ENCODE measurements at regions not wholly inside any gene's neighbourhood (a gene's known extent, or its start where the extent isn't known, plus 50 kb on each side); places are given as distances from the start of the nearest gene placed in this dataset.

DNA sequence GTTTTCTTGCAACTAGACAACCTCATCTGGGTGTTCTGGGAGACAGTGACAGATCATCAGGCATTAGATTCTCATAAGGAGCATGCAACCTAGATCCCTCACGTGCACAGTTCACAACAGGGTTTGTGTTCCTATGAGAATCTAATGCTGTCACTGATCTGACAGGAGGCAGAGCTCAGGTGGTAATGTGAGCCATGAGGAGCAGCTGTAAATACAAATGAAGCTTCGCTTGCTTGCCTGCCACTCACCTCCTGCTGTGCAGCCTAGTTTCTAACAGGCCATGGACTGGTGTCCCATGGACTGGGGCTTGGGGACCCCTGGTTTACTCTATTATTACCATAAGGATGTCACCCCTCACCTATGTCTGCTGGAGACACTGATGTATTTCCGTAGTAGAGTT lies 166.8 kb downstream of the PSAT1 start:
- H3K4me3 ChIP-seq (replicated peaks; ENCODE audit: low read depth, low read length): no peak overlapping the region
- TF ChIP-seq, protein P1, sequence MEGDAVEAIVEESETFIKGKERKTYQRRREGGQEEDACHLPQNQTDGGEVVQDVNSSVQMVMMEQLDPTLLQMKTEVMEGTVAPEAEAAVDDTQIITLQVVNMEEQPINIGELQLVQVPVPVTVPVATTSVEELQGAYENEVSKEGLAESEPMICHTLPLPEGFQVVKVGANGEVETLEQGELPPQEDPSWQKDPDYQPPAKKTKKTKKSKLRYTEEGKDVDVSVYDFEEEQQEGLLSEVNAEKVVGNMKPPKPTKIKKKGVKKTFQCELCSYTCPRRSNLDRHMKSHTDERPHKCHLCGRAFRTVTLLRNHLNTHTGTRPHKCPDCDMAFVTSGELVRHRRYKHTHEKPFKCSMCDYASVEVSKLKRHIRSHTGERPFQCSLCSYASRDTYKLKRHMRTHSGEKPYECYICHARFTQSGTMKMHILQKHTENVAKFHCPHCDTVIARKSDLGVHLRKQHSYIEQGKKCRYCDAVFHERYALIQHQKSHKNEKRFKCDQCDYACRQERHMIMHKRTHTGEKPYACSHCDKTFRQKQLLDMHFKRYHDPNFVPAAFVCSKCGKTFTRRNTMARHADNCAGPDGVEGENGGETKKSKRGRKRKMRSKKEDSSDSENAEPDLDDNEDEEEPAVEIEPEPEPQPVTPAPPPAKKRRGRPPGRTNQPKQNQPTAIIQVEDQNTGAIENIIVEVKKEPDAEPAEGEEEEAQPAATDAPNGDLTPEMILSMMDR (IDR thresholded peaks at IDR 0.05; ENCODE audit: low read length, missing control alignments): no peak
- DNase-seq (ENCODE audit: low read depth): no peak

DNA sequence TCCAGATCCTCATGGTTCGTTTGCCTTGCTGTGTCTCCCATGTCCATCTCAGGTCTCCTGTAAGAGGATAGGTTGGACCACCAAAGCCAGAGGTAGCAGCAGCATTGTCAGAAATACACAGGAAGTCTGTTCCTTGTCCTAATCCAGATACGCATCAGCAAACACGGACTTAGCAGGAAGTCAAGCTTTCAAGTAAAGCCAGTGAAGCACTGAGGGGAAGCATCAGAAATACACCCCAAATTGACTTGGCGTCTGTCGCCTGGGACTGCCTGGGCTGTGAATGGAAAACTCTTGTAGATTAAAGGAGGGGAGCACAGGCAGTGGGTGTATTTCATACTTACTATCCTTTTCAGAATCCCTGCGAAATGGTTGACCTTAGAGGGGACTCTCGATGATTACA lies 171.3 kb downstream of the PSAT1 start:
- DNase-seq (ENCODE audit: low read depth): no peak
- TF ChIP-seq, protein P1 (IDR thresholded peaks at IDR 0.05; ENCODE audit: low read length, missing control alignments): no peak
- H3K4me3 ChIP-seq (replicated peaks; ENCODE audit: low read depth, low read length): no peak overlapping the region

DNA sequence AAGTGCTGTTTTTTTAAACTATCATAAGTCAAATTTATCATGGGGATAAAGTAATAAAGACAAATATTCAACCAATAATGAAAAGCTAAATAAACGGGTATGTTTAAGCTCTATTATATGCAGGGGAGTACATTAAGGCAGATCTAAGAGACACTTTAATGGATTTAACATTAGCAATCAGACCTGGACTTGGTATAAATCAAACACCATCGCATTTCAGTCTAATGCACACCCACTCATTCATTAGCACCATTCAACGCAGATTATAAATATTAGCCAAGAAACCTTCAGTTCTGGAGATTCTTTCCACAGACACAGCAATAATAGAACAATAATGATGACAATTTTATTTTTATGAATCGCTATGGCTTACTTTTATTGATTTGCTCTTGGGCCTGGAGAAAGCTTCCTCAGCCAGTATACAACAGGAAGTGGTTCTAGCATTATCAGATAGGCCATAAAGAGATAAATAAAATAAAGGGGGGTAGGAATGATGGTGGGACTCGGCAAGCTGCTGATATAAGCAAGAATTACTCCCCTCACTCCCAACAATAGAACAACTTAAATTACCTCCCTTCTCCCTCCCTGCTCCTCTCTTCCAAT lies 172.2 kb downstream of the PSAT1 start:
- H3K4me3 ChIP-seq (replicated peaks; ENCODE audit: low read depth, low read length): no peak overlapping the region
- TF ChIP-seq, protein P1 (IDR thresholded peaks at IDR 0.05; ENCODE audit: low read length, missing control alignments): no peak
- no peak for DNase-seq (ENCODE audit: low read depth)

DNA sequence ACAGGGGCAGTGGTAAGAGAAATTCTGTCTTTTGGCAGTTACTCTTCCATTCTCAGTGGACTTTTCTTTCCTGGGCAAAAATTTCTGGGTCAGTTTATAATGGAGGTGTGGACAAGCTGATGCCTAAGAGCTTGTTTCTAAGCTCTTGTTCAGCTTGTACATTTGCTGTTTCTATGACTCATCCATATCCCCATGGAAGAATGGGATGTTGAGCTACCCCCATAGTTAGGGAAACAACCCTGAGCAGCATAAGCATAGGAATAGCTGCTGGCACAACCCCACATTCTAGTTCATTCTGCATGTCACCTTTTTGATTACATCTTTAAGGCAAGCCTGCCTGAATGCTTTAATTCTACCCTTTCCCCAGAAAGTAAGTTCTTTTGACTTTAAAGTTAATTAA lies 173.3 kb downstream of the PSAT1 start:
- H3K4me3 ChIP-seq (replicated peaks; ENCODE audit: low read depth, low read length): no peak overlapping the region
- TF ChIP-seq, protein P1 (IDR thresholded peaks at IDR 0.05; ENCODE audit: low read length, missing control alignments): no peak
- DNase-seq (ENCODE audit: low read depth): no peak

DNA sequence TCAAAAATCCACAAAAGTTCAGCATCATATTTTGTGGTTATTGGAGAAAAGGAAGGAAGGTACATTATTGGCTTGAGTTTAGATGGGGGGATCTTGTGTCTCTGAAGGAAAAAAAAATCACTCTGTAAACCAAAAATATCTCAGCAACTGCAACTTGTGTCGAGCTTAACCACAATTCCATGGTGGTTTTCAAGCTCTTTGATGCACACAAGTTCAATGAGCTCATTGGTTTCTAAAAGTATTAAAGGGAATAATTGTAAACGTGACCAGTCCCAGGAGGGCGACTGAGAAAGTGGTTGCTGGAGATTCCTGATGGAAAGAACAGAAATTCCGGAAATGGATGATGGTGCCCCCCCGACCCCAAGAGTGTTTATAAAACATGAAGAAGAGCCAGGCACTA lies 173.8 kb downstream of the PSAT1 start:
- DNase-seq (ENCODE audit: low read depth): no peak
- H3K4me3 ChIP-seq (replicated peaks; ENCODE audit: low read depth, low read length): no peak overlapping the region
- TF ChIP-seq, protein P1 (IDR thresholded peaks at IDR 0.05; ENCODE audit: low read length, missing control alignments): no peak

DNA sequence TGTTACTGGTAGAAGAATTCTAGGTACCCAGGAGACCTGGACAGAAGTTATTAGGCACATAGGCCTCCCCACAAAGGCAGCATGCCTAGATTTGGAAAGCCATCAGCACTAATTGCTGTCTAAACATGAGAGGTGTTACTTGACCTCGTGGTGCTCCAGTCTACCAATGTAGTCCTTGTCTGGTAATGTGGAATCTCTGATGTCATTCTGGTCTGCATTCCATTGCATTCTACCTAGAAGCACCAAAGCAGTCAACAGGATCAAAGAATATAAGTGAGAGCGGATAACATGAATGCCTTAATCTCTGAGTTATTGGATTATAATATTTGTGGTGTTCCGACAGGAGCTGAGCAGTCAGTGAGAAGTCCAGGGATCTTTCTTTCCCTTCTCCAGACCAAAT lies 175.2 kb downstream of the PSAT1 start:
- H3K4me3 ChIP-seq (replicated peaks; ENCODE audit: low read depth, low read length): no peak overlapping the region
- TF ChIP-seq, protein P1 (IDR thresholded peaks at IDR 0.05; ENCODE audit: low read length, missing control alignments): no peak
- no peak for DNase-seq (ENCODE audit: low read depth)

DNA sequence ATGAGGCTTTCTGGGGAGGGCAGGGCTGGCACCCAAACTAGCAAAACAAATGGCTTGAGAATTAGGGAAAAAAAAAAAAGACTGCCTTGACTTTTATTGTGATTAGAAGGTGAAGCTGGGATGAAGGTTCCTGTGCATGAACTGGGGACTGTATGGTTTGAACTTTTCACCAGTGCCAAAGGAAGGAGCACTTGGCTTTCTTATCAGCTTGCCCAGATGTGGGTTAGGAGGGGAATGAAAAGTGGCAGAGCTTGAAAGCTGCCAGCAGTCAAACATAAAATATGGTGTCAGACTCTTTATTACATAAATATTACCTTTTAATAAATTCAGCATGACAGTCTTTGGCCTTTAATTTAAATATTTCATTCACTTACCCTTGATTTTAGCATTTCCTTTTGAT lies 182.5 kb downstream of the PSAT1 start:
- TF ChIP-seq, protein P1 (IDR thresholded peaks at IDR 0.05; ENCODE audit: low read length, missing control alignments): no peak
- DNase-seq (ENCODE audit: low read depth): no peak
- H3K4me3 ChIP-seq (replicated peaks; ENCODE audit: low read depth, low read length): no peak overlapping the region

Data from fibroblast of pulmonary artery (primary cell).